ENCODE measurements at regions not wholly inside any gene's neighbourhood (a gene's known extent, or its start where the extent isn't known, plus 50 kb on each side); places are given as distances from the start of the nearest gene placed in this dataset.

DNA sequence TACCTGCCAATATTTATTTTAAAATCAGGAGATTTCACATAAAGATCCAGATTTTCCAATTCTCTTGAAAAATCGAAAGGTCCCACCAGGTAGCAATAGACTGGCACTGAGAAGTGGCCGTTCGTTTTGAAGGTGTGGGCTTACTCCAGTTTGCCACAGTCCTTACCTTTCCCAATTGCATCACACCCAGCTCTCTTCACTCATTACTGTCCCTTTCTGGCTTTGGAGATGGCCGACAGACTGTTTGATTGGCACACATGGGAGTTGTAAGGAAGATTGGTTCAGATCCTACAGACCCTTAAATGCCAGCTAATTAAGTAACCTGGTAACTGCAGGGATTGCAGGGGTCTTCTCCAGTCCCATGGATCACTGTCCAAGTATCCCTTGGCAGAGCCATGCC lies 68.7 kb upstream of the LARP1 start:
- TF ChIP-seq CTCF (IDR thresholded peaks at IDR 0.05) (no peak), POLR2AphosphoS5 (IDR thresholded peaks at IDR 0.05) (no peak)
